Ishikawa (cell line): ENCODE measurements at regions not wholly inside any gene's neighbourhood (a gene's known extent, or its start where the extent isn't known, plus 50 kb on each side); places are given as distances from the start of the nearest gene placed in this dataset.

Experiments
- CEBPB ChIP-seq: IDR thresholded peaks from 2 replicates; pipeline ENCODE4 v1.6.1; 2012
- CREB1 ChIP-seq: IDR thresholded peaks from 2 replicates; pipeline ENCODE4 v1.6.1; 2012; ENCODE audit warnings: low read depth
- EGR1 ChIP-seq: IDR thresholded peaks from 2 replicates; pipeline ENCODE4 v1.6.1; 2012
- FOXM1 ChIP-seq: IDR thresholded peaks from 2 replicates; pipeline ENCODE4 v1.6.1; 2012; ENCODE audit warnings: low read depth, borderline replicate concordance
- MAX ChIP-seq: IDR thresholded peaks from 2 replicates; pipeline ENCODE4 v1.6.1; 2012
- NFIC ChIP-seq: IDR thresholded peaks from 2 replicates; pipeline ENCODE4 v1.6.1; 2012
- RAD21 ChIP-seq: IDR thresholded peaks from 2 replicates; pipeline ENCODE4 v1.6.1; 2012; ENCODE audit warnings: low read depth
- REST ChIP-seq: IDR thresholded peaks from 2 replicates; pipeline ENCODE4 v1.6.1; 2012; ENCODE audit warnings: low read depth, mild to moderate bottlenecking
- TCF12 ChIP-seq: IDR thresholded peaks from 2 replicates; pipeline ENCODE4 v1.6.1; 2012; ENCODE audit warnings: low read depth
- TEAD4 ChIP-seq: IDR thresholded peaks from 2 replicates; pipeline ENCODE4 v1.6.1; 2012
- USF1 ChIP-seq: IDR thresholded peaks from 2 replicates; pipeline ENCODE4 v1.6.1; 2012
- YY1 ChIP-seq: IDR thresholded peaks from 2 replicates; pipeline ENCODE4 v1.6.1; 2012; ENCODE audit warnings: low read depth
- ZBTB7A ChIP-seq: IDR thresholded peaks from 2 replicates; pipeline ENCODE4 v1.6.1; 2012; ENCODE audit warnings: low read depth

GRCh38 chrX:8921615-8922014 lies 112.3 kb downstream of the FAM9B start:
- TF ChIP-seq ZBTB7A, result no peak
- TF ChIP-seq RAD21, result no peak
- no peak for TF ChIP-seq USF1
- no peak for TF ChIP-seq EGR1
- TF ChIP-seq NFIC, result no peak
- no peak for TF ChIP-seq YY1
- no peak for TF ChIP-seq CEBPB
- no peak for TF ChIP-seq CREB1
- no peak for TF ChIP-seq MAX
- no peak for TF ChIP-seq TEAD4
- TF ChIP-seq REST, result no peak
- TF ChIP-seq FOXM1, result no peak
- no peak for TF ChIP-seq TCF12
